Uterus (tissue), 2 donors: ENCODE measurements at regions not wholly inside any gene's neighbourhood (a gene's known extent, or its start where the extent isn't known, plus 50 kb on each side); places are given as distances from the start of the nearest gene placed in this dataset.

Experiments used
- POLR2A ChIP-seq, 2 donors: fragments of 450-650 bp; IDR thresholded peaks; one replicate each; pipeline ENCODE4 v1.6.1; 2016; ENCODE audit warnings: antibody characterized with exemption in 2 of 2, mild to moderate bottlenecking in 1 of 2, moderate library complexity in 1 of 2
- TF ChIP-seq, protein P1 (sequence below), 4 experiments: fragments of 200-600 bp in 2 of 4; fragments of 450-650 bp in 2 of 4; sonication (generic) in 2 of 4; IDR thresholded peaks; one replicate each; pipeline ENCODE4 v1.5.1; 2016 to 2019; ENCODE audit warnings: antibody characterized with exemption in 4 of 4, mild to moderate bottlenecking in 2 of 4, moderate library complexity in 1 of 4

DNA sequence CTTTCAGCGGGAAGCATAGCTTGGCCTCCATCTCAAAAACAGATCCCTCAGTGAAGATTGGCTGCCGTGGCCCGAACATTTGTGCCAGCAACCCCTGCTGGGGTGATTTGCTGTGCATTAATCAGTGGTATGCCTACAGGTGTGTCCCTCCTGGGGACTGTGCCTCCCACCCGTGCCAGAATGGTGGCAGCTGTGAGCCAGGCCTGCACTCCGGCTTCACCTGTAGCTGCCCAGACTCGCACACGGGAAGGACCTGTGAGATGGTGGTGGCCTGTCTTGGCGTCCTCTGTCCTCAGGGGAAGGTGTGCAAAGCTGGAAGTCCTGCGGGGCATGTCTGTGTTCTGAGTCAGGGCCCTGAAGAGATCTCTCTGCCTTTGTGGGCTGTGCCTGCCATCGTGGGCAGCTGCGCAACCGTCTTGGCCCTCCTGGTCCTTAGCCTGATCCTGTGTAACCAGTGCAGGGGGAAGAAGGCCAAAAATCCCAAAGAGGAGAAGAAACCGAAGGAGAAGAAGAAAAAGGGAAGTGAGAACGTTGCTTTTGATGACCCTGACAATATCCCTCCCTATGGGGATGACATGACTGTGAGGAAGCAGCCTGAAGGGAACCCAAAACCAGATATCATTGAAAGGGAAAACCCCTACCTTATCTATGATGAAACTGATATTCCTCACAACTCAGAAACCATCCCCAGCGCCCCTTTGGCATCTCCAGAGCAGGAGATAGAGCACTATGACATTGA, 175.4 kb downstream of the FAT4 start:
- TF ChIP-seq POLR2A (IDR thresholded peaks at IDR 0.05), result no peak
- TF ChIP-seq, protein P1, sequence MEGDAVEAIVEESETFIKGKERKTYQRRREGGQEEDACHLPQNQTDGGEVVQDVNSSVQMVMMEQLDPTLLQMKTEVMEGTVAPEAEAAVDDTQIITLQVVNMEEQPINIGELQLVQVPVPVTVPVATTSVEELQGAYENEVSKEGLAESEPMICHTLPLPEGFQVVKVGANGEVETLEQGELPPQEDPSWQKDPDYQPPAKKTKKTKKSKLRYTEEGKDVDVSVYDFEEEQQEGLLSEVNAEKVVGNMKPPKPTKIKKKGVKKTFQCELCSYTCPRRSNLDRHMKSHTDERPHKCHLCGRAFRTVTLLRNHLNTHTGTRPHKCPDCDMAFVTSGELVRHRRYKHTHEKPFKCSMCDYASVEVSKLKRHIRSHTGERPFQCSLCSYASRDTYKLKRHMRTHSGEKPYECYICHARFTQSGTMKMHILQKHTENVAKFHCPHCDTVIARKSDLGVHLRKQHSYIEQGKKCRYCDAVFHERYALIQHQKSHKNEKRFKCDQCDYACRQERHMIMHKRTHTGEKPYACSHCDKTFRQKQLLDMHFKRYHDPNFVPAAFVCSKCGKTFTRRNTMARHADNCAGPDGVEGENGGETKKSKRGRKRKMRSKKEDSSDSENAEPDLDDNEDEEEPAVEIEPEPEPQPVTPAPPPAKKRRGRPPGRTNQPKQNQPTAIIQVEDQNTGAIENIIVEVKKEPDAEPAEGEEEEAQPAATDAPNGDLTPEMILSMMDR (IDR thresholded peaks at IDR 0.05), result no peak
